Uterus (tissue), 3 donors: ENCODE measurements at regions not wholly inside any gene's neighbourhood (a gene's known extent, or its start where the extent isn't known, plus 50 kb on each side); places are given as distances from the start of the nearest gene placed in this dataset.

Source experiments
- DNase-seq, 2 donors: peaks; one replicate each; pipeline ENCODE4 v3.0.0-alpha.2; 2019 to 2020
- H3K27ac ChIP-seq, 2 donors: fragments of 200-600 bp; sonication (generic); 1 replicate in 1 of 2; 2 replicates in 1 of 2; pipeline ENCODE4 v1.5.1; 2016 to 2018
- H3K27me3 ChIP-seq, 2 donors: fragments of 200-600 bp; sonication (generic); one replicate each; pipeline ENCODE4 v1.5.1; 2018 to 2019; ENCODE audit warnings: control low read depth in 1 of 2
- H3K36me3 ChIP-seq, 2 donors: fragments of 200-600 bp; sonication (generic); one replicate each; pipeline ENCODE4 v1.5.1; 2019; ENCODE audit warnings: control low read depth in 1 of 2
- H3K4me1 ChIP-seq, 2 donors: fragments of 200-600 bp; sonication (generic); one replicate each; pipeline ENCODE4 v1.5.1; 2018 to 2019; ENCODE audit warnings: control low read depth in 1 of 2
- H3K4me3 ChIP-seq, 2 donors: fragments of 200-600 bp; sonication (generic); 1 replicate in 1 of 2; 2 replicates in 1 of 2; pipeline ENCODE4 v1.5.1; 2018 to 2019; ENCODE audit warnings: mild to moderate bottlenecking in 1 of 2
- H3K9me3 ChIP-seq, 2 donors: fragments of 200-600 bp; sonication (generic); one replicate each; pipeline ENCODE4 v1.5.1; 2019; ENCODE audit warnings: control low read depth in 1 of 2
- CTCF ChIP-seq, 4 experiments: fragments of 200-600 bp in 2 of 4; fragments of 450-650 bp in 2 of 4; sonication (generic) in 2 of 4; IDR thresholded peaks; one replicate each; pipeline ENCODE4 v1.5.1; 2016 to 2019; ENCODE audit warnings: antibody characterized with exemption in 4 of 4, mild to moderate bottlenecking in 2 of 4, moderate library complexity in 1 of 4
- POLR2A ChIP-seq, 2 donors: fragments of 450-650 bp; IDR thresholded peaks; one replicate each; pipeline ENCODE4 v1.6.1; 2016; ENCODE audit warnings: antibody characterized with exemption in 2 of 2, mild to moderate bottlenecking in 1 of 2, moderate library complexity in 1 of 2
- intact Hi-C: fragments of 100-400 bp; cut with DNase I; formaldehyde crosslinking; loops from one replicate; pipeline ENCODE4 v1.15.1; 2023; ENCODE audit warnings: low total_unique reads
- donor health status: DM: yes; HTN: yes; CAD: no.

- Histone ChIP-seq H3K36me3 (no peaks in the 10 kb centered on the region), H3K9me3 (no peaks in the 10 kb centered on the region), H3K27ac (no peak overlapping the region), H3K27me3 (no peaks in the 10 kb centered on the region), H3K4me1 (no peaks in the 10 kb centered on the region), H3K4me3 (no peak overlapping the region)
- intact Hi-C loops, result no loop called here
- DNase-seq, result no peak
- no peak for TF ChIP-seq POLR2A (IDR thresholded peaks at IDR 0.05)
- TF ChIP-seq CTCF (IDR thresholded peaks at IDR 0.05), result no peak
Observed at GRCh38 chr10:57621466-57621865, 646.2 kb downstream of the IPMK start.

DNA sequence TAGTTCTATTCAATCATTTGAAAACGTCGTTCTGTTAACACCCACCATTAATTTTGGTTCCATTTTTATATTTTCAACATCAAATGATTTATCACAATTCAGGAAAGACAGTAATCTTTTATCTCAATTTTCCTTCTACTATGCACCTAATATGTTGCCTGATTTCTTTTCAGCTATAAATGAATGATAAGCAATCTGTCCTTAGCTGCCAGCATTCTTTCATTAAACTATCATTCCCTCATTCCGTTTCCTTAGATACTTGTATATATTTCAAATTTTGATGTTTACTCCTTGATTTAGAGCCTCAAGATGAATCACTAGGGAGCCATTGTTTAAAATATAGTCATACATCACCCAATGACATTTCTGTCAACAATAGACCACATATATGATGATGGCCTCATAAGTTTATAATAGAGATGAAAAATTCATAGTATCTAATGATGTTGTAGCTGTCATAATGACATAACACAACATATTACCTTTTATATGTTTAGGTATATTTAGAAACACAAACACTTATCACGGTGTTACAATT is 661.7 kb downstream of the IPMK start:
- intact Hi-C loops, result no loop called here
- no peak for TF ChIP-seq POLR2A (IDR thresholded peaks at IDR 0.05)
- TF ChIP-seq CTCF (IDR thresholded peaks at IDR 0.05), result no peak
- Histone ChIP-seq H3K4me3 (no peak overlapping the region), H3K9me3 (no peaks in the 10 kb centered on the region), H3K27ac (no peak overlapping the region), H3K4me1 (no peaks in the 10 kb centered on the region), H3K27me3 (no peaks in the 10 kb centered on the region), H3K36me3 (no peaks in the 10 kb centered on the region)
- DNase-seq, result no peak

DNA sequence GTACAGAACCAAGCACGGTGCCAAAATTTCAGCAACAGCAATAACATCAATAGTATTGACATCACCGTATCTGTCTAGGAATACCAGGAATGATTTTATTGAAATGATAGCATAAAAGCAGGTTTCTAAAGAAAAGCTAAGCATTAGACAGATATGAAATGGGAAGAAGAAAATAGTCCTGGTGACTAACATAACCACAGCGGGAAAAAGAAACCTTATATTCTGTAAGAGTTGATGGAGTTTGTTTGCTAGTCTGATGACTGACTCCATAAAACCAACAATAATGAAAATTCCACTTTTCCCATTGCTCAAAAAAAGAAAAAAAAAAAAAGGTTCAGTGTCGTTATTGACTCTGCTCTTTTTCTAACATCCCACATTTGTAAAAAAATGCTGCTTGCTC is 668.3 kb downstream of the IPMK start:
- Histone ChIP-seq H3K27me3 (no peaks in the 10 kb centered on the region), H3K4me1 (no peaks in the 10 kb centered on the region), H3K4me3 (no peak overlapping the region), H3K27ac (no peak overlapping the region), H3K36me3 (no peaks in the 10 kb centered on the region), H3K9me3 (no peaks in the 10 kb centered on the region)
- TF ChIP-seq CTCF (IDR thresholded peaks at IDR 0.05) (no peak), POLR2A (IDR thresholded peaks at IDR 0.05) (no peak)
- no peak for DNase-seq
- intact Hi-C loops, result no loop called here

DNA sequence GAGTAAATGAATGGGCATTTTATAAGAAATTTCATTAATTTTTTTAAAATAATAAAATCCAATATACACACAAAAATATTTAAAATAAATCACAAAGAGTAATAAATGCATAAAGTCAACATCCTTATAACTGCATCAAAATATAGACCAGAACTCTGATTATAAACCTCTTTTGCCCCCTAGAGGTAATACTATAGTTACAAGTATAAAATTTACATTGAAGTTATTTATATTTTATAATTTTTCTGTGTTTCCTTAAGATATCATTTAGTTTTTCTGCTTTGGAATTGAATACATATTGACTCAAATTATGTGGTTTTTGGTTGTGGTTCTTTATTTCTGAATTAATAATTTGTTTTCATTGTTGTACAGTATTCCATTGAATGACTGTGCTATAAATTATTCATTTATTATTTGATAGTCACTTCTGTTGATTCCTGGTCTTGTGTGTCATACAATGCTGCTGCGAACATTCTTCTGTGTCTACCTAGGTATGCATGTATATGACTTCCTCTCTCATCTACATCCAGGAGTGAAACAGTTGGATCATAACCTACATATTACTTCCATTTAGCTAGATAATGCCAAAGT is 673.6 kb downstream of the IPMK start:
- TF ChIP-seq POLR2A (IDR thresholded peaks at IDR 0.05), result no peak
- no peak for TF ChIP-seq CTCF (IDR thresholded peaks at IDR 0.05)
- DNase-seq, result no peak
- H3K9me3 ChIP-seq, result no peaks in the 10 kb centered on the region
- H3K4me3 ChIP-seq, result no peak overlapping the region
- H3K27me3 ChIP-seq, result no peaks in the 10 kb centered on the region
- intact Hi-C loops, result no loop called here
- no peaks in the 10 kb centered on the region for H3K4me1 ChIP-seq
- no peak overlapping the region for H3K27ac ChIP-seq
- H3K36me3 ChIP-seq, result no peaks in the 10 kb centered on the region

GRCh38 chr10:57579926-57580325 is 687.8 kb downstream of the IPMK start:
- peak; percentile 6 to 37 (median 22) for TF ChIP-seq CTCF (IDR thresholded peaks at IDR 0.05)
- no peak for TF ChIP-seq POLR2A (IDR thresholded peaks at IDR 0.05)
- DNase-seq, result no peak
- Histone ChIP-seq H3K36me3 (no peaks in the 10 kb centered on the region), H3K4me1 (no peaks in the 10 kb centered on the region), H3K9me3 (no peaks in the 10 kb centered on the region), H3K27me3 (no peaks in the 10 kb centered on the region), H3K4me3 (no peak overlapping the region), H3K27ac (no peak overlapping the region)
- intact Hi-C loops, result no loop called here
